ENCODE measurements at regions not wholly inside any gene's neighbourhood (a gene's known extent, or its start where the extent isn't known, plus 50 kb on each side); places are given as distances from the start of the nearest gene placed in this dataset.

GRCh38 chr5:104178066-104178465, 615.5 kb upstream of the NUDT12 start (continued):
- no peak for TF ChIP-seq AEBP2 (tag by site-specific recombination; IDR thresholded peaks at IDR 0.05; ENCODE audit: borderline replicate concordance)
- TF ChIP-seq ZBTB21 (tag by site-specific recombination; IDR thresholded peaks at IDR 0.05): no peak
- TF ChIP-seq KLF1 (tag by site-specific recombination; IDR thresholded peaks at IDR 0.05): no peak
- TF ChIP-seq ZNF23 (tag by site-specific recombination; IDR thresholded peaks at IDR 0.05; ENCODE audit: borderline replicate concordance): no peak
- TF ChIP-seq YY1 (tag by site-specific recombination; IDR thresholded peaks at IDR 0.05): no peak
- TF ChIP-seq HOXD13 (CRISPR knock-in tag; IDR thresholded peaks at IDR 0.05; ENCODE audit: borderline replicate concordance): no peak
- TF ChIP-seq ZBTB1 (tag by site-specific recombination; IDR thresholded peaks at IDR 0.05): no peak
- no peak for TF ChIP-seq ZNF362 (tag by site-specific recombination; IDR thresholded peaks at IDR 0.05)
- no peak for TF ChIP-seq KLF16 (tag by site-specific recombination; IDR thresholded peaks at IDR 0.05)
- TF ChIP-seq ZNF366 (tag by site-specific recombination; conservative IDR thresholded peaks at IDR 0.05): no peak
- no peak for TF ChIP-seq ZNF214 (tag by site-specific recombination; IDR thresholded peaks at IDR 0.05; ENCODE audit: borderline replicate concordance)

- no peak overlapping the region for H3K27ac ChIP-seq (ENCODE audit: extremely low read depth, low read depth, low read length)
- H3K9me3 ChIP-seq (ENCODE audit: control insufficient read depth, insufficient read depth, low read depth, low read length): no peaks in the 10 kb centered on the region
- H3K36me3 ChIP-seq (ENCODE audit: control insufficient read depth in 2 of 2, insufficient read depth in 1 of 2, low read length in 2 of 2): no peaks in the 10 kb centered on the region
- ChIA-PET POLR2A (no interaction called here), CTCF (interaction anchor here (0.6 to 4.1 kb wide), 7 partner anchors 335 to 1369 kb away, joined by 3 to 112 read pairs (median 4); no protein-coding TSS in a partner anchor)
- H3K4me3 ChIP-seq (ENCODE audit: low read depth, low read length): no peak overlapping the region
- no peak for TF ChIP-seq ZNF544 (tag by site-specific recombination; IDR thresholded peaks at IDR 0.05)
- no peak for TF ChIP-seq PBX3 (CRISPR knock-in tag; IDR thresholded peaks at IDR 0.05)
- TF ChIP-seq ZFP69B (tag by site-specific recombination; IDR thresholded peaks at IDR 0.05): no peak
- TF ChIP-seq ZNF596 (tag by site-specific recombination; IDR thresholded peaks at IDR 0.05): no peak
- no peak for TF ChIP-seq ZBTB1 (tag by site-specific recombination; IDR thresholded peaks at IDR 0.05)
- no peak for TF ChIP-seq ZNF280D (tag by site-specific recombination; IDR thresholded peaks at IDR 0.05)
- no peaks in the 10 kb centered on the region for H3K4me1 ChIP-seq (ENCODE audit: control insufficient read depth, insufficient read depth, low read length)
These were observed 615.1 kb upstream of the NUDT12 start for GRCh38 chr5:104177651-104178050.

GRCh38 chr5:104172976-104173375, 610.4 kb upstream of the NUDT12 start:
- no peak overlapping the region for H3K27ac ChIP-seq (ENCODE audit: extremely low read depth, low read depth, low read length)
- no peaks in the 10 kb centered on the region for H3K4me1 ChIP-seq (ENCODE audit: control insufficient read depth, insufficient read depth, low read length)
- H3K4me3 ChIP-seq (ENCODE audit: low read depth, low read length): no peak overlapping the region
- no peaks in the 10 kb centered on the region for H3K36me3 ChIP-seq (ENCODE audit: control insufficient read depth in 2 of 2, insufficient read depth in 1 of 2, low read length in 2 of 2)
- H3K9me3 ChIP-seq (ENCODE audit: control insufficient read depth, insufficient read depth, low read depth, low read length): no peaks in the 10 kb centered on the region
- ChIA-PET CTCF (interaction anchor here (0.5 to 0.6 kb wide), 2 partner anchors 362 to 365 kb away, joined by 3 read pairs; no protein-coding TSS in a partner anchor), POLR2A (no interaction called here)
- TF ChIP-seq ZNF280D (tag by site-specific recombination; IDR thresholded peaks at IDR 0.05) (no peak), ZNF155 (tag by site-specific recombination; IDR thresholded peaks at IDR 0.05) (no peak), PATZ1 (tag by site-specific recombination; IDR thresholded peaks at IDR 0.05) (no peak), BCL11B (tag by site-specific recombination; IDR thresholded peaks at IDR 0.05; ENCODE audit: low read depth) (no peak), ZBTB6 (tag by site-specific recombination; IDR thresholded peaks at IDR 0.05) (no peak)

Measured in HEK293 (cell line).